Spleen (tissue), 7 donors: ENCODE measurements at regions not wholly inside any gene's neighbourhood (a gene's known extent, or its start where the extent isn't known, plus 50 kb on each side); places are given as distances from the start of the nearest gene placed in this dataset.

ENCODE experiments used
- CTCF ChIP-seq, 11 experiments: fragments of 200-600 bp in 7 of 11; fragments of 450-650 bp in 4 of 11; sonication (generic) in 4 of 11; IDR thresholded peaks in 8 of 11; conservative IDR thresholded peaks in 3 of 11; 1 replicate in 7 of 11; 2 replicates in 4 of 11; pipeline versions ENCODE4 v1.4.0 to v1.8.0; 2016 to 2021; ENCODE audit warnings: antibody characterized with exemption in 11 of 11, inconsistent platforms in 4 of 11, mild to moderate bottlenecking in 1 of 11
- POLR2A ChIP-seq, 3 donors: fragments of 450-650 bp; IDR thresholded peaks; one replicate each; pipeline ENCODE4 v1.5.1; 2017; ENCODE audit warnings: antibody characterized with exemption in 3 of 3, mild to moderate bottlenecking in 1 of 3
- POLR2AphosphoS5 ChIP-seq, 3 donors: sonication (generic); formaldehyde crosslinking; IDR thresholded peaks; one replicate each; pipeline ENCODE4 v1.5.1; 2017; ENCODE audit warnings: antibody characterized with exemption in 3 of 3
- donor health status: DM: no; HTN: no; CAD: no; lungs with moderate emphysema.
- donor health status: DM: no; HTN: no; CAD: no.
- donor health status: DM: no; HTN: no; CAD: no.

GRCh38 chr14:85474431-85474830 lies 55.5 kb upstream of the FLRT2 start:
- TF ChIP-seq CTCF (IDR thresholded peaks at IDR 0.05 in 8 of 11, conservative IDR thresholded peaks at IDR 0.05 in 3 of 11) (no peak), POLR2A (IDR thresholded peaks at IDR 0.05) (no peak), POLR2AphosphoS5 (IDR thresholded peaks at IDR 0.05) (no peak)
